ENCODE measurements at regions not wholly inside any gene's neighbourhood (a gene's known extent, or its start where the extent isn't known, plus 50 kb on each side); places are given as distances from the start of the nearest gene placed in this dataset.

DNA sequence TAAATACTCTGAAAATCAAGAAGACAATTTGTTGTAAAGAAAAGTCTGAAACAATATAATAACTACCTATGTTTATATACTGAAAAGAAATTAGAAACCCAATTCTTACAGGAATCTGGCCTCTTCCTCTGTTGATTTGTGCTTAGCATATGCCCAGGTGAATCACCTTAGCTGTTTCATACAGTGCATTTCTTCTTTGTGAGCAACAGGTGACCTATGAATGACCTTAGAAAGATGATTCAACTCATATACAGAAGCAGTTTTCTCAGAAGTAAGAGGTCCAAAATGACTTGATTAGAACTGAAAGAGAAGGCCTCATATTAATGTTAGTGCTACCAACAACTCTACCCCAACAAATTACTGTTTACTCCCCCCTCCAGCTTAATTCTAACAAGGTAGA lies 419.5 kb upstream of the ID4 start:
- DNase-seq, result no peak

DNA sequence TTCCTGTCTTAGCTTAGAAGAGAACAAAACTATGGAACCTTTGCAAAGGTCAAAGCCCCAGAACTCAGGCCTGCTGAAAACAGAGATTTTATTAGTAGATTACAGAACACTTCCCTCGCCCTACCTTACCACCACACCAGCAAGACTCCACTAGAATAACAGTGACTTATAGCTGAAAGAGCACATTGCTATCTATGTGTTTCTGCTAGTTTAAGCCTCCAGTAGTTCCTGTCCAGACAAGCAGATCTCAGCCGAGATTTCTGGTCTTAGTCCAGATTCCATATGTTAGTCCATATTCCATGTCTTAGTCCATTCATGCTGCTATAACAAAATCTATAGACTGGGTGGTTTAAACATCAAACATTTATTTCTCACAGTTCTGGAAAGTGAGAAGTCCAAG lies 412.3 kb upstream of the ID4 start:
- DNase-seq, result no peak

DNA sequence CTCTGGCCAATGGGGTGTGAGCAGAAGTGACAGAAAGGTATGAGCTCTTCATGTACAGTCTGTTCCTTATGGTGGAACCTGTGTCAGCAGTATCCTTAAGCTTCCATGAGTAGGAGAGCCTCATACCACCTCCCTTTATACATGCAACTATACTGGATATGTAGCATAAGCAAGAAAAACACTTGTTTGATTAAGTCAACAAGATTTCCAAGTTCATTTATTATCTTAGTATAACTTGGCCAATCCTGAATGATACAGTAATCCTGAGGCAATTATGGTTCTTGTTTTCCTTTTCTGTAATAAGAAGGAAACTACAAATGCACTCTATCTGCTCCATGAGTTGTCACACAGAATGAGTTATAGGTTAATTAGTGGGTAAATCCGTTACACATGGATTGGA lies 409.6 kb upstream of the ID4 start:
- no peak for DNase-seq

DNA sequence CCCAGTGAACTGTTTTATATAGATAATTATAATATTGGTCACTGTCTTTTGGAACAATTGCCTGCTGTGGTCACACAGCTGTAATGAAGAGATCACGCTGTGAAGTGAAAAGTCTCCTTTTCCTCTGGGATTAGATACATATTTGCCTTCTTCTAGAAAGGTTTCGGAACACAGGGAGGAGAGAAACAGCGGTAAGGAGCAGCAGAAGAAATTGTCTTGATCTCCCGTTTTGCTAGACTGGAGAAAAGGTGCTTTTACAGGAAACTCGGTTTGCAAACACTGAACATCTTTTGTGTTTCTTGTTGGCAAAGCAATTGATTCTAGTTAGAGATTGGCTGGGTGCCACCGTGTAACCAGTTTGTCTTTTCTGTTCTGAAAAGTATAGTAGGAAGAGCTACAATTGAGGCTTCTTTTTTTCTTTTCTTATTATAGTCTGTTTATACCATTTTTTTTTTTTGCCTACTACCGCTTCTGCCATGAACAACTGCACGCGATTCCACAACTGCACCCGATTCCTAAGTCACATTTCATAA lies 404.1 kb upstream of the ID4 start:
- DNase-seq, result no peak

DNA sequence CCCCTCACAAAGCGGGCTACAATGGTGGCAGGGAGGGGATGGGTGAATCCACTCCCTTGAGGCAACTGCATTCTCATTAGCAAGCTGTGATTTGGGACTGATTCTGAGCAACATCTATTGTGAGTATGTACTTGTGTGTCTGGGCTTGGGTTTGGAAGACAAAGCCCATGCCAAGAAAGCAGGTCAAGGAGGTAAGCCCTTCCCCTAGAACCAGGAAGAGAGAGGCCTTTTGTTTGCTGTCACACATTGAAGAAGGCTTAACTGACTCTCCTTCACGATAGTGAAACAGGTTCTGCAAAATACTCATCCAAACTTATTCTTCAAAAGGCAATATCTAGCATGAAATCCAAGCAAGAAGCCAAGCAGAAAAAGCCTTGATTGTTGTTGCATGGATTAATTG lies 403.1 kb upstream of the ID4 start:
- no peak for DNase-seq

DNA sequence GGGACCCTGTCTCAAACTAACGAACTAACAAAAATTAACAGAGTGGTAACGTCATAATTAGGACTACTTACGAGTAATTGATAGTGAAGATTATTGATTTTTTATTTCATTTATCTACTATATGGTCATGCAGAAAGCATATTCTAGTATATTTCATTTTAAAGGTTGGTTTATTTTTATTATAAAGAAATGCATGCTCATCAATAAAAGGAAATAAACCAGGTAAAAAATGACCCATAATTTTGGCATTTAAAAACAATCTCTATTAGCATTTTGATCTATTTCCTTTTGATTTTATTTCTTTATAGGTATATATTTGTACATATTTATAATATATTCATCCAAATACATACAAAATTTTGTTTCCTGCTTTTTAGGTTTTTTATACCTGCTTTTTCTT lies 401.4 kb upstream of the ID4 start:
- no peak for DNase-seq

DNA sequence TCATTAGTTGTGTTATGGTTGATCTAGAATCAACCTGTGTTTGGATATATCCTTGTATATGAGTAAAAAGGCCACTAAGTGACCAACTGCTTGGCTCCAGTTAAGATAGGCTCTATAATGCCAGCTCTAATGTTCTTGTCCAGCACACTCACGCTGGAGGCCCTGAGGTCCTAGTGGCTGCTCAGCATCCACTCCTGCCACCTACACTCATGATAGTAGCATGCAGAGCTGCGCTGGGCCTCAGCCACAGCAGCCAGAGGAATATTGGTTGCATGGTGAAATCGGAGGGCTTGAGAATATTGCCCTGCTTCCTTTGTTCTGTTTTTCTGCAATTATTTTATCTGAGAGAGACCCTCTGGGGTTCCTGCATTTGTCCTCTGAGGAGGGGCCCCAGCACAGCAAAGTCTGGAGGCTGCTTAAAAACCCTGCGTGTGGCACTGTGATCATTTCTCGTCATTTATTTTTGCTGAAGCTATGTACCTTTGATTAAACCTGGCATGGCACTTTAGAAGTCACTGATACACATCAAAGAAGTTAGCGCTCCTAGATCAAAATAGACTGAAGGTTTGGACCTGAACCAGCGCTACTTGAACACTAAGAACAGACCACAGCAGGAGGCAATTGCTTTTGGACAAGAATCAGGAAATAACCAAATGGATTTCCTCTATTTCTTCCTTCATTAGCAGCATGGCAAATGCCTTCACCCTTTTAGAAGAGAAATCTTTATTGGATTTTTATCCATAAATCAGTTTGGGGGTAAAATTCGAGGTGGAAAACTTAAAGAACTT lies 398.4 kb upstream of the ID4 start:
- DNase-seq, result no peak

DNA sequence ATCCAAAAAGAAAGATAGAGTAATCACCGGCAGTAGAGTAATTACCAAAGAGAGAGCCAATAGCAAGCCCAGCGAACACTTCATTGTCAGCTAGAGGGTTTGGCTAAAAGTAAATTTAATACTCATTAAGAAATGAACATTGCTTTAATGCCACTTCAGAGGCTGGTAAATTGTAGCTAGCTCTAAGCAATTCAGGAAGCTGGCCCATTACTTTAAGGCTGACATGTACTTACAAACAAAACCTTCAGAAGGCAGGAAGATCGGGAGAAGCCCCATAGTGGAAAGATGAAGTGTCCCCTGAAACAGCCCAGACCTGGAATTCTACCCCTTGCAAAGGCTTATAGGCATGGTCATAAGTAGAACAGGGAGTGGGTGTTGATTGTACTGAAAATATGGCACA lies 396.6 kb upstream of the ID4 start:
- DNase-seq, result no peak

DNA sequence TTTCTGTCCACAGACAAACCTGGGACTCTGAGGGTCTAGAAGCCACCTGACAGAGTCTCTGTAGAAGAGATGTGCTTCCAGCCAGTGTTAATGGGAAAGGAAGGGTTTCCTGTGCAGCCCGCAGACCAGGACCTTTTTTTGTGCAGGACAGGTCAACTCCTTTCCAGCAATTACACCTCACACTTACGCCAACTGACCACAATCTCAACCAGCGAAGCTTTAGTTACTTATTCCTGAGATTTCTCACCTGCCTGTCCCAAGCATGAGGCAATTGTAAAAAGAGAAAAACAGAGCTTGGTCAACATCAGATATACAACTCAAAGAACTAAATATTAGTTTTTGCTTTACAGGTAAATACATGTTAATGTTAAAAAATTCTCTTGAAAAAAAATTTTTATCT lies 393.8 kb upstream of the ID4 start:
- no peak for DNase-seq

DNA sequence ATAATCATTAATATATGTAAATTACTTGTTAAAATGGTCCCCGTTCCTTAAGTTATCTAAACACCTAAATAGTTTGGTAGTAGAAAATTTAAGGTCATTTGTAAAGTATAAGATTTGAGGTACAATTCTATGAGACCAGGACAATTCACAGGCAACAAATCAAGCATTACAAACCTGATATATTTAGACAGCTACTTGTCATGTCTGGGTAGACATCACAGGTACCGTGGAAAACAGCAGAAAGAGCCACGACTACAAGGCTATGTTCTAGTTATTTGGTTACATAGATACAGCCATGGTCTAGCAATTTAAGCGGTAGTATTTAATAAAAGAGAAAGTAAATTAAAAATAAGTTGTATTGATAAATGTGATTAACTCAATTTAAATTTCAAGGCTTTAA lies 393.1 kb upstream of the ID4 start:
- no peak for DNase-seq

DNA sequence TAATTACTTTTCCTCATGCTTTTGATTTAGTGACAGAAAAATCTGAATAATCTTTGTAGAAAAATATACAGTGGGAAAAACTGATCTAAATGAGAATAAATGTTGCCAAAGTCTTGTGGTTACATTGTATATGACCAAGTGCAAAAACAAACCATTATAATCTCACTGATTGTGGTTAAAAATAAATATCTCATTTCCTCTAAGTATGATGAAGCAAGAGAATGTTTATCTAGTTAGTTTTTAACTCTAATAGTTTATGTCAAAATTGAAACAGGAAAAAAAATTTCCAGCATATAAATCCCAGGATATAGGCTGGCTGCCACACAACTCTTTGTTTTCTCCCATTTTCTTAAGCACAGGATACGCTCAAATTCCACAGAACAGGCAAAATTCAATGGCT lies 392.7 kb upstream of the ID4 start:
- no peak for DNase-seq

DNA sequence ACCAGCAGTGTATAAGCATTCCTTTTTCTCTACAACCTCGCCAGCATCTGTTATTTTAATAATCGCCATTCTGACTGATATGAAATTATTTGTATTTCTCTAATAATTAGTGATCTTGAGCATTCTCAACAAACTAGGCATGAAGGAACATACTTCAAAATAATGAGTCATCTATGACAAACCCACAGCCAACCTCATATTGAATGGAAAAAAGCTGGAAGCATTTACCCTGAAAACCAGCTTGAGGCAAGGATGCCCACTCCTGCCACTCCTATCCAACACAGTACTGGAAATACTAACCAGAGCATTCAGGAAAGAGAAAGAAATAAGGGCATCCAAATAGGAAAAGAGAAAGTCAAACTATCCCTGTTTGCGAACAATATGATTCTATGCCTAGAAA lies 390.6 kb upstream of the ID4 start:
- DNase-seq, result no peak

DNA sequence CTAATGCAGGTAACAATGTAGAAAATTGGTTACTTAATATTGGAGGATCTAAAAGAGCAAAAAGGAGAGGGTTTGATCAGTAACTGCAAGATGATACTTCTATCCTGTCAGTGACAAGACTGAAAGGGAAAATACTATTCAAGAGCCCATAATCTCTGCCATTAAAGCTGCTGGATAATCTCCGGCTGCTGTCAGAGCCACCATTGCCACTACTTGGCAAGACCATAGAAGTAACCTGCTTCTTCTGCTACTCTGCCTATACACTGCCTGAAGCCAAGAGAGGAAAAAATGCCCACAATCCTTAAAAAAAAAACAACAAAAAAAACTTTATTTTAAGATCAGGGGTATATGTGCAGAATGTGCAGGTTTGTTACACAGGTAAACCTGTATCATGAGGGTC lies 386.5 kb upstream of the ID4 start:
- no peak for DNase-seq

DNA sequence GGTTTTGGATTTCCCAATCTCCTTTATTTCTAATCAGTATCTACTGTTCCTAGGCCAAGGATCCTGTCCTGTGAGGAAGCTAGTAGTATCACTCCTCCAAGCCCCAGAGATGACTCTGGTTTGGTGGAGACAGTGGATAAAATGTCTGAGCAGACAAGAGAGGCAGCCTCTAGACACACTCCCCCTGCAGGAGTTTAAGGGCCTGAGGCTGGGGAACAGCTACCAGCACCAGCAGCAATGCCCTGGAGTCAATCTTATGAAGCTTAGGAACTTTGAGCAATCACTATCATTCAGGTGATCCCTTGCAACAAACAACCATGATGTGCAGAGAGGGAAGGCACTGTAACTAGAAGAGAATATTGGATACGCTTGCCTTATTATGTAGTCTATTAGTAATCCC lies 384.7 kb upstream of the ID4 start:
- DNase-seq, result no peak

DNA sequence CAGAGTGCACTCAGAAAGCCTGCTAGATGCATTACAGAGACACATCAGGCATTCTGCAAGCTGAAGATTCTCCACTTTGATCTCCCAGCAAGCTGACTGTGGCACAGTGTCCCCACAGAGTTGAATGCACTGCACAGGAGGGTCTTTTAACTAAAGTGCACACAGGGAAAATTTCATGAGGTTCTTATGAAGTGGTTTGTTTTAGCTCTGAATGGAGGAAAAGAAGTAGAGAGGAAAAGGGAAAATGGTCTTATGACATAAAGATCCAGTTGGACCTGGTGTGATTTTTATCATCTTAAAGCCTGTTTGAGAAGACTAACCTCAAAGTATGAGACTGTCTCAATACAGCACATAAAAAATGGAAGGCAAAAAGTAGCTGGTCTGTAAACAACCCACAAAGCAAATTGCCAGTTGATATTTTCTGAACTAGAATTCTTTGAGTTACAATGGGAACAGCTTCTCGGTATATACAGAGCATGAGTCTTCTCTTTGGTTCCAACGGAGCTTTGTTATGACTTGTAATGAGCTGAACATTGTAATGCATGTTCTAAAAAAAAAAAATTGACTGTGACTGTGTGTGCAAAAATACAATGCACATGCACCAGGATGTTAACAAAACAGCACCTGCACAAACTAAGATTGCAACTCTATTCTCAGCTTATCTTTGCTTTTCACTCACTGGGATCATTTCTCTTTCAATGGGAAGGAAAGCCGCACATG lies 383.0 kb upstream of the ID4 start:
- no peak for DNase-seq

DNA sequence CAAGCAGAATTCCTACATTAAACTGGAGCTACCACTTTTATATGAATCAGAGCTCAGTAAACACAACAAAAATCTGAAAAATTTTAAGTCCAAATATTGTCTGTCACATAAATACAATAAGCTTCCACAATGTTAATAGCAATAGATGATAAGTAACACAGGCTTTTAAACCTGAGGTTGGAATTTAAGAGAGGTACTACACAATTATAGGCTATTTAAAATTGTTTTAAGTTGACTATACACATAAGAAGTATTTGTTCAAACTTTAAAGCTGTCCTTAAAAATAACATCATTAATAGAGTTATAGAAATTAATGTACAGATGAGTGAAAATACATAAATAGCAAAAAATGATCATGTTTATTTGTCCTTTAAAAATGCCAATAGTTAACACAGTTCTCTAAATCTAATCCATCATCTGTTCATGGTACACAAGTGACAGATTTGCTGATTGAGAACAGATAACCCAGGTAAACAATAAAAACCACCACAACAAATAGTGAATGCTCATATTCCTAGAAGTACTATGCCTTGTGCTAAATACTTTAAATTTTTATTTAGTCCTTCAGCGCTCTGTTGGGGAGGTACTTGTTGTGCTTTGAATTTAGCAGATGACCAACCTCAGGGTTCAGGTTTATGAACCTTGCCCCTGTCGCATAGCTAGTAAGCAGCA lies 382.3 kb upstream of the ID4 start:
- no peak for DNase-seq

DNA sequence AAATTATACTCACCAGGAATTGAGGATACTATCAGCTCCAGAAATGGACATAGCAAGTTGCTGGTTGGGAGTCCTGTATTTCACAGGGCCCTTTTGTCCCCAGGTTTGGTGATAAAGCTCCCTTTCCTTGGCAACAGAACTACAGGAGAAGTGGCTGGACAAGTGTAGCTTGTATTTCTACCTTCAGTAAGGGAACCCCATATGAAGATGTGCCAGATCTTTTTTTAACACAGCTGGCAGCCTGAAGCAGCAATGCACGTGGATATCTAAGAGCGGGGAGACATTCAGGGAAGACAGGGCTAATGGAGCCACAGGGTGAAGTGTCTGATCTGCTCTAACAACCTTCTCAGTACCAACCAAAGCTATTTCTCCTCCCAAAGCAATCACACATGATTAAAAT lies 373.9 kb upstream of the ID4 start:
- DNase-seq, result no peak

DNA sequence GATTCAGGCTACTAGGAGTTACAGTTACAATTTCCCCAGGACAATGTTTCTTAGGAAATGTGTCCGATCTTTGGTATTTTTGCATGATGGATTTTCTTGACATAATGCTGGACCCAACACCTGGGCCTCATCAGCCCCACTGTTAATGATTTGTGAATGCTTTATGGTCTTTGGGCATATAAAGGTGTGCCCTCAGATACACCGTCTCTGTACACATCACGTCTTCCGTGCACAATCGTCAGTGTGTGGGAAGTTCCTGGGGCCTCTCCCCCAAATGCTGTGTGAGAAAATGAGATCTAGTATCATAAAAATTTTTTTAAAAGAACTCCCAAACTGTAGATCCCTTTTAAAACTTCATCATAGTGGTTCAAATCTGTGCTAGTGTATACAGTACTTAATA lies 373.2 kb upstream of the ID4 start:
- no peak for DNase-seq

DNA sequence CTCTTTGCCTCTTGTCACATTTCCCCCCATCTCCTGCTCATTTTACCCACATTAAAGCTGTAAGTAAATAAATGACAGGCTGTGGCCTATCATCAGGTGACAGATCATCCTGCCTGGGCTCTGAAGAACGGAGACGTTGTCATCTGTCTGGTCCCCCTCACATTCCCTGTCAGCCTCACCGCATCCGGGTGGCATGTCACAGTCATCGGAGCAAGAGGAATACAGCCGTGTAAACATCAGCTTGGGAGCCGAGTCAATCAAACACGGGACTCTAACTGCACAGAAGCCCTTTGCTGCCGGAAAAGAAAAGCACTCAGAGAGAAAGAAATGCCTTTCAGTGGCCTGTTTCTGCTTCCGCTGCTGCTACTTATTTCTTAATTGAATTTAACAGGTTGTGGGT lies 371.9 kb upstream of the ID4 start:
- no peak for DNase-seq

DNA sequence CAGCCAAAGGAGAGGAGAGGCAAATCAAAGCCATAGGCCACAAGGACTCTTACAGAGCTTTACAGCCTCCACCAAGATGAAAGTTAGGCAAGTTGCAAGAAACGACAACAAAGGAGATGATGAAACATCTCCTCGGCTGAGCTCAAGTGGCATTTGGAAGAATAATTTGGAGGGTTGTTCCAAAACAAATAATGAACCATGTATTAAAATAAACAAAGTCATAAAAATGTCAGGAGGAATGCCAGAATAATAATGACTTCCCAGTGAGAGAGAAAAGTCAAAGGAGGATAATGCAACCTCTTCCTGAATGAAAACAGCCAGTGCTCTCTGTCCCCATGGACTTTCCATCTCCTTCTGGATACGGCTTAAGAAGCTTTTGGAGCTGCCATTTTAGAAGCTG lies 371.4 kb upstream of the ID4 start:
- no peak for DNase-seq

DNA sequence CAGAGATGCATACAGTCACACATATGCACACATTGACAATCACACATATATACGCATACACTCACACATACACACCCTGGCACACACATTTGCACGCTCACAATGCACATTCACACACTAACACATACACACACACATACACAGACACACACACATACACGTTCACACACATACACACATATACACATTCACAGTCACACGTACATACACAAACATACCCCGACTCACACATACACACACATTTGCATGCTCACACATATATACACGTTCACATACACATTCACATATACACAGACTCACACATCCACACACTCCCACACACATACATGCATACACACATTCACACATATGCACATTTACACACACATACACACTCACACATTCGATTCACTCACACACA lies 366.8 kb upstream of the ID4 start:
- no peak for DNase-seq

DNA sequence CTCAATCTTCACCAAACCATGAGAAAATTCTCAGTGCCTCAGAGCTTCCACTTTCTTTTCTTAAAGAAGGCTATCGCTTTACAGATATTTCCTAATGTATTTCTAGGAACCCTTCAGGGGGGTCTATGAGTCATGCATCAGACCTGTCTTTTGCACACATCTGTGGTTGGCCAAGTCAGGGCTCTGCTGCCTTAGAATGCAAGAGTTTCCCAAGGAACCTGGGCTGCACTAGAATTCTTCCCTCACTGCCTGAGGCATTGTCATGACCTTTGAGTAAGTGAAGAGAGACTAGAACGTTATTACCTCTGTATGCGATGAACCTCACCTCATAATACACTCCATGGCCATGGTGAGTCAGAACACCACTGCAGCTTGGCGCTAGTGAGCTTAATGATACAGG lies 365.0 kb upstream of the ID4 start:
- no peak for DNase-seq

DNA sequence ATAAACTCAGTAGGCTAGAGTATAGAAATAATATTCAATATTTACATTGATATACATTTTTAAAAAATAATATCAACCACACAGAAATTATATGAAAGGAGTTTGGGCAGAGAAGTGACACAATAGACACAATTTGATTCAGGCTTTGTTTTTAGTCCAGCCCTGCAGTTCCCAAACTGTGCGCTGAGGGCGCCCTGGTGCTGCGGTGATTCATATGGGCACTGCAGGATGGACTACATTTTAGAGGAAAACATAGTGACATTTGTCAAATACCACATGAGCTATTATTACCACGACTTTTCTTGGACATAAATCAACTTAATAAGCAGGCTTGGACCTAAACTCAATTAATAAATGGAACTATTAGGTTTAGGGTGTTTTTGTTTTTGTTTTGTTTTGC lies 364.3 kb upstream of the ID4 start:
- DNase-seq, result no peak

DNA sequence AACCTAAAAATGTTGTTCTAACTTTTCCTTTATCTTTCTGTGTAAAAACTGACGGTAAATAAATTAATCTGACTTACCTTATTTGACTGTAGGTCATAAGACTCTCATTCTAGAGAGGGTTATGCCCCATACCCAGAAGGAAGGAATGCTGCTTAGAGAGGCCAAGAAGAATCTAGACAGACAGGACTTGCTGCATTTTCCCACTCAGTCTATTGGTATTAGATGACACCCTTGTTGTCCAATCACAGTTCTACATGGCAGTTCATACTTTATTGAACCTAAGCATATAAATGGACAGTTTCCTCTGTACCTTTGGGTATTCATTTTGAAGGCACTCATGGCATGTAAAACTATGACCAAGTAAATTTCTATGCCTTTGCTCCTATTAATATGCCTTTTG lies 359.6 kb upstream of the ID4 start:
- no peak for DNase-seq
